Trophoblast cell (in vitro differentiated cells and primary cell): ENCODE measurements at regions not wholly inside any gene's neighbourhood (a gene's known extent, or its start where the extent isn't known, plus 50 kb on each side); places are given as distances from the start of the nearest gene placed in this dataset.

ENCODE experiments used
- DNase-seq, 2 donors: peaks; one replicate each; pipeline ENCODE4 v3.0.0-alpha.2; 2016
- H2AFZ ChIP-seq: 2 replicates; pipeline ENCODE4 v1.6.1; 2013; ENCODE audit warnings: low read length, moderate library complexity, mild to moderate bottlenecking; ENCODE audit not compliant: insufficient read depth, poor library complexity
- H2AK5ac ChIP-seq: 2 replicates; pipeline ENCODE4 v1.6.1; 2013; ENCODE audit warnings: mild to moderate bottlenecking, low read length
- H2BK120ac ChIP-seq: 2 replicates; pipeline ENCODE4 v1.6.1; 2013; ENCODE audit warnings: low read length, mild to moderate bottlenecking, moderate library complexity; ENCODE audit not compliant: insufficient read depth, poor library complexity
- H2BK12ac ChIP-seq: 2 replicates; pipeline ENCODE4 v1.6.1; 2013; ENCODE audit warnings: mild to moderate bottlenecking, low read length, moderate library complexity
- H2BK5ac ChIP-seq: 2 replicates; pipeline ENCODE4 v1.6.1; 2013; ENCODE audit warnings: low read length, low read depth, moderate library complexity, mild to moderate bottlenecking; ENCODE audit not compliant: poor library complexity
- H3K14ac ChIP-seq: 2 replicates; pipeline ENCODE4 v1.6.1; 2013; ENCODE audit warnings: mild to moderate bottlenecking, low read length
- H3K18ac ChIP-seq: 2 replicates; pipeline ENCODE4 v1.6.1; 2013; ENCODE audit warnings: mild to moderate bottlenecking, low read length
- H3K23ac ChIP-seq: 2 replicates; pipeline ENCODE4 v1.6.1; 2013; ENCODE audit warnings: low read length
- H3K27ac ChIP-seq: 2 replicates; pipeline ENCODE4 v1.5.1; 2013; ENCODE audit warnings: low read depth, mild to moderate bottlenecking, inconsistent platforms, low read length, moderate library complexity
- H3K27me3 ChIP-seq: 2 replicates; pipeline ENCODE4 v1.6.1; 2013; ENCODE audit warnings: inconsistent platforms, mild to moderate bottlenecking, low read length, moderate library complexity; ENCODE audit not compliant: insufficient read depth
- H3K36me3 ChIP-seq, 2 experiments: 1 replicate in 1 of 2; 2 replicates in 1 of 2; pipeline ENCODE4 v1.6.1; 2013; ENCODE audit warnings: low read length in 2 of 2, mild to moderate bottlenecking in 2 of 2, moderate library complexity in 1 of 2; ENCODE audit not compliant: insufficient read depth in 2 of 2, control insufficient read depth in 1 of 2
- H3K4ac ChIP-seq: 2 replicates; pipeline ENCODE4 v1.6.1; 2013; ENCODE audit warnings: low read depth, mild to moderate bottlenecking, low read length, moderate library complexity
- H3K4me1 ChIP-seq, 2 experiments: 1 replicate in 1 of 2; 2 replicates in 1 of 2; pipeline ENCODE4 v1.6.1; 2013; ENCODE audit warnings: low read length in 2 of 2, mild to moderate bottlenecking in 2 of 2, moderate library complexity in 1 of 2; ENCODE audit not compliant: insufficient read depth in 2 of 2, control insufficient read depth in 1 of 2
- H3K4me2 ChIP-seq: 2 replicates; pipeline ENCODE4 v1.6.1; 2013; ENCODE audit warnings: inconsistent platforms, mild to moderate bottlenecking, low read length, moderate library complexity
- H3K4me3 ChIP-seq: 2 replicates; pipeline ENCODE4 v1.5.1; 2013; ENCODE audit warnings: mild to moderate bottlenecking, low read depth, low read length, inconsistent platforms
- H3K79me1 ChIP-seq: one replicate; pipeline ENCODE4 v1.6.1; 2013; ENCODE audit warnings: low read length
- H3K79me2 ChIP-seq: 2 replicates; pipeline ENCODE4 v1.6.1; 2013; ENCODE audit warnings: low read length, mild to moderate bottlenecking; ENCODE audit not compliant: control insufficient read depth, insufficient read depth, poor library complexity
- H3K9ac ChIP-seq: 2 replicates; pipeline ENCODE4 v1.6.1; 2013; ENCODE audit warnings: mild to moderate bottlenecking, low read length
- H3K9me3 ChIP-seq: 2 replicates; pipeline ENCODE4 v1.6.1; 2013; ENCODE audit warnings: low read depth, mild to moderate bottlenecking, control low read depth, inconsistent platforms, low read length; ENCODE audit not compliant: insufficient read depth
- H4K12ac ChIP-seq: 2 replicates; pipeline ENCODE4 v1.6.1; 2013; ENCODE audit warnings: low read depth, mild to moderate bottlenecking, low read length, moderate library complexity
- H4K8ac ChIP-seq: 2 replicates; pipeline ENCODE4 v1.6.1; 2013; ENCODE audit warnings: low read depth, mild to moderate bottlenecking, low read length, moderate library complexity
- H4K91ac ChIP-seq: one replicate; pipeline ENCODE4 v1.6.1; 2013; ENCODE audit warnings: low read depth, mild to moderate bottlenecking, low read length, moderate library complexity
- whole genome bisulfite sequencing: extraction: QIAGEN DNeasy Blood & Tissue Kit; methylation state at CpG from one replicate; pipeline ENCODE4 v1.1.7; 2013; ENCODE audit warnings: missing lambda C conversion rate; ENCODE audit not compliant: insufficient read length, insufficient coverage; ENCODE audit errors: extremely low coverage; 5-methylcytosine and 5-hydroxymethylcytosine counted together

DNA sequence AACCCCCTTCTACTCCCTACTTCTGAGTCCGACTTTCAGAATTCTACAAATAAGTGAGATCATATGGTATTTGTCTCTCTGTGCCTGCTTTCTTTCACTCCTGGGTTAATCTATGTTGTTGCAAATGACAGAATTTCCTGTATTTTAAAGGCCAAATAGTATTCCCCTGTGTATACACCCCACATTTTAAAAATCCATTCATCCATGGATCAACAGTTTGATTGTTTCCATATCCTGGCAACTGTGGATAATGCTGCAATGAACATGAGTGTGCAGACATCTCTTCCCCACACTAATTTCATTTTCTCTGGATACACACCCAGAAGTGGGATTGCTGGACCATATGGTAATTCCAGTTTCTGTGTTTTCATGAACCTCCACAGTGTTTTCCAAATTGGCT, 225.8 kb upstream of the TCERG1L start:
- WGBS = no CpG with 5 or more reads among the region's 1 CpG

DNA sequence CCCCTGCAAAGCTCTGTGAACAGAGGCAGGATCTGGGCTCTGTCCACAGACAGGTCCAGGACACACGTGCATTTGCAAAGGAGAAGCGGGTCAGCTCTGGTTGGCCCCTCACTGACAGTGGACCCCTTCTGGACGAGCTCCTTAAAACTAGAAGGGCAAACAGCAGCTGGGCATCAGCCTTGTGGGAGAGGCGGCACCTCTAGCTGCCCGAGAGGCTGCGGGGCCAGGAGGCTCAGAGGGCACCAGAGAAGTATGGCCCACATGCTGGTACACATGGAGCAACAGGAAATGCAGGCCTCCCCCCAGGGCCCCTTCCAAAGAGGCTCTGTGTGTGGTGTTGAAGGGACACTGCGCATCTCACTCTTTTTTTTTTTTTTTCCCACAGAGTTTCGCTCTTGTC, 233.0 kb upstream of the TCERG1L start:
- Histone ChIP-seq H4K8ac (no peak overlapping the region), H2BK5ac (no peak overlapping the region), H3K9me3 (no peaks in the 10 kb centered on the region), H3K36me3 (peaks cover 0 to 1% of the 10 kb centered on the region in 2 experiments), H3K27me3 (no peaks in the 10 kb centered on the region), H3K14ac (no peak overlapping the region), H4K91ac (no peak overlapping the region), H3K23ac (no peak overlapping the region), H2BK120ac (no peak overlapping the region), H2AK5ac (no peak overlapping the region), H2BK12ac (no peak overlapping the region), H4K12ac (no peak overlapping the region), H3K18ac (no peak overlapping the region), H2AFZ (no peak overlapping the region), H3K79me1 (no peaks in the 10 kb centered on the region), H3K4ac (no peak overlapping the region), H3K4me1 (no peaks in the 10 kb centered on the region), H3K79me2 (no peaks in the 10 kb centered on the region), H3K4me3 (no peak overlapping the region), H3K4me2 (no peak overlapping the region), H3K9ac (no peak overlapping the region), H3K27ac (no peak overlapping the region)
- no CpG with 5 or more reads among the region's 8 CpGs for WGBS
- DNase-seq = no peak

More for the DNA sequence above, 225.8 kb upstream of the TCERG1L start:
- Histone ChIP-seq H3K79me1 (no peaks in the 10 kb centered on the region), H4K12ac (no peak overlapping the region), H3K36me3 (peaks cover 0 to 1% of the 10 kb centered on the region in 2 experiments), H3K27ac (no peak overlapping the region), H3K14ac (no peak overlapping the region), H2AK5ac (no peak overlapping the region), H2BK120ac (no peak overlapping the region), H3K23ac (no peak overlapping the region), H3K4me2 (no peak overlapping the region), H3K4me3 (no peak overlapping the region), H3K18ac (no peak overlapping the region), H3K4me1 (no peaks in the 10 kb centered on the region), H3K79me2 (no peaks in the 10 kb centered on the region), H3K4ac (no peak overlapping the region), H3K27me3 (no peaks in the 10 kb centered on the region), H2AFZ (no peak overlapping the region), H3K9me3 (no peaks in the 10 kb centered on the region), H4K91ac (no peak overlapping the region), H2BK5ac (no peak overlapping the region), H4K8ac (no peak overlapping the region), H3K9ac (no peak overlapping the region), H2BK12ac (no peak overlapping the region)
- no peak for DNase-seq

DNA sequence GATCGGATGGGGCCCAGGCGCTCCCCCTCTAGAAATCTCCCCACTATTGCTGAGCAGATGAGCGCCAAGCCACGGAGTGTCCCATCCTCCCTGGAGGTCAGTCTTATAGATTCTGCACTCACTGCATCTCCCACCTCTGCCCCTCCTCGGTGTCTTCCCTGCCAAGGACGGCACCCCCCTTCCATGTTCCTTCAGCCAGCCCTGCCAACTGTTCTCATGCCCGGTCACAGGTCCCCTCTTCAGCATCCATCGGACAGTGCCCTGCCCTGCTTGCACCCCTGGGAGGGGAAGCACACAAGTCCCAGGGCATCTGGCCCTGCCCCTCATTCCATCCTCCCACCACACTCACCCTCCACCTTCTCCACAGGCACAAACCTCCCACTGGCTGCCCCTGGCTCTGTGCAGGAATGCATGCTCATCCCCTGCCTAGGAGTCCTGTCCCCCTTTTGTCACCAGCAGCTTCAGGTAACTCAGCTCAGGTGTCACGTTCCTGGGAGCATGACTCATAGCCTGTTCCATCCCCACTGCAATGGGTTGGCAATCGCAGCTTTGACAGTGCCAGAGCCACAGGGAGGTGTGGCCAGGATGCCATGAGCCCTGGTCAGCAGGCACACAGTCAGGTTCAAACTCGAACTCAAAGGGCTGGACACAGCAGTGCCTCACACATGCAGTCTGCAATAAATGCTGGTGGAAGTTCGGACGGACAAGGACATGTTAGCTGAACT, 234.7 kb upstream of the TCERG1L start:
- Histone ChIP-seq H3K79me2 (no peaks in the 10 kb centered on the region), H3K23ac (no peak overlapping the region), H4K91ac (no peak overlapping the region), H3K18ac (no peak overlapping the region), H4K8ac (no peak overlapping the region), H3K27ac (no peak overlapping the region), H3K9ac (no peak overlapping the region), H2BK12ac (no peak overlapping the region), H3K4me2 (no peak overlapping the region), H2BK120ac (no peak overlapping the region), H3K36me3 (no peaks in the 10 kb centered on the region), H4K12ac (no peak overlapping the region), H3K27me3 (no peaks in the 10 kb centered on the region), H3K14ac (no peak overlapping the region), H3K4me3 (no peak overlapping the region), H2BK5ac (no peak overlapping the region), H3K4ac (no peak overlapping the region), H3K9me3 (no peaks in the 10 kb centered on the region), H3K4me1 (no peaks in the 10 kb centered on the region), H2AFZ (no peak overlapping the region), H3K79me1 (no peaks in the 10 kb centered on the region), H2AK5ac (no peak overlapping the region)
- no CpG with 5 or more reads among the region's 13 CpGs for WGBS
- no peak for DNase-seq

DNA sequence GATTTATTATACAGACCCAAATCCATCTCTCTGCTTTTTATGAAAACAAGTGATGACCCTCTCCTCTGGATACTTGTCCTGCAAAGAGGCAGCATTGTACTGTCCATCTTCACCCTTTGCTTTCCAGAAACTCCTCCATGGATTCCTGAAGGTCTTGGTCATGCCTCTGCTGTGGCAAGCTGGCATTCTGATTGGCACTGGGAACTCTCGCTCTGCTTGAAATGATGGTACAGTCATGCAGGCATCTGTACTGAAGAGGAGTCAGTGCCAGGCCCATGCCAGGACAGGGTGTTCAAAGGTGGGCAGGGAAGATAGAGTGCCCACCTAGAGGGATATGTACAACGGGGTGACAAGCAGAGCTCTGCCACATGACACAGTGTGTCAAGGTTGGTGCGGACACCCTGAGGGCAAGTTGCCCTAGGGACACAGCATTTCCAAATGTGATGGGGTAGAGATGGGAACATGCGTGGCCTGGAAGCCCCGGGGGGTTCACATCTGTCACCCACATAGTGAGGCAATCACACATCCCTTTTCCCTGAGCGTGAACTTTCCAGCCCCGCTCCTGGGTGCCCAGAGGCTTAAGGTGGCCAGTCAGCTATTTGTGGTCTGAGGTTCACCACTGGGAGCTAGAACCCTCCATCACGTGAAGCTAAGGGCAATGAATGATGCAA, 235.7 kb upstream of the TCERG1L start:
- no peak overlapping the region for H3K18ac ChIP-seq
- no peaks in the 10 kb centered on the region for H3K4me1 ChIP-seq
- H3K14ac ChIP-seq = no peak overlapping the region
- no peak overlapping the region for H3K27ac ChIP-seq
- no peaks in the 10 kb centered on the region for H3K9me3 ChIP-seq
- no peak overlapping the region for H2AK5ac ChIP-seq
- no peak overlapping the region for H4K91ac ChIP-seq
- no peak overlapping the region for H3K4me3 ChIP-seq
- H3K79me2 ChIP-seq = no peaks in the 10 kb centered on the region
- H3K36me3 ChIP-seq = no peaks in the 10 kb centered on the region
- H3K27me3 ChIP-seq = no peaks in the 10 kb centered on the region
- DNase-seq = no peak
- H3K9ac ChIP-seq = no peak overlapping the region
- H3K23ac ChIP-seq = no peak overlapping the region
- no peaks in the 10 kb centered on the region for H3K79me1 ChIP-seq
- no peak overlapping the region for H3K4me2 ChIP-seq
- WGBS = no CpG with 5 or more reads among the region's 8 CpGs
- no peak overlapping the region for H2BK5ac ChIP-seq
- H3K4ac ChIP-seq = no peak overlapping the region
- no peak overlapping the region for H2AFZ ChIP-seq
- no peak overlapping the region for H4K12ac ChIP-seq
- H2BK120ac ChIP-seq = no peak overlapping the region
- H2BK12ac ChIP-seq = no peak overlapping the region
- no peak overlapping the region for H4K8ac ChIP-seq
